HepG2 (cell line): ENCODE measurements at regions not wholly inside any gene's neighbourhood (a gene's known extent, or its start where the extent isn't known, plus 50 kb on each side); places are given as distances from the start of the nearest gene placed in this dataset.

Experiments used
- TF ChIP-seq, protein P1 (sequence below): sonication (generic); formaldehyde crosslinking; IDR thresholded peaks from 2 replicates; pipeline ENCODE4 v1.4.0; 2020; ENCODE audit warnings: missing genetic modification reagents, borderline replicate concordance
- TF ChIP-seq, protein P2 (sequence below): sonication (generic); formaldehyde crosslinking; IDR thresholded peaks from one replicate; pipeline ENCODE4 v1.5.1; 2020; ENCODE audit warnings: mild to moderate bottlenecking, missing genetic modification reagents; ENCODE audit errors: not compliant biosample characterization

DNA sequence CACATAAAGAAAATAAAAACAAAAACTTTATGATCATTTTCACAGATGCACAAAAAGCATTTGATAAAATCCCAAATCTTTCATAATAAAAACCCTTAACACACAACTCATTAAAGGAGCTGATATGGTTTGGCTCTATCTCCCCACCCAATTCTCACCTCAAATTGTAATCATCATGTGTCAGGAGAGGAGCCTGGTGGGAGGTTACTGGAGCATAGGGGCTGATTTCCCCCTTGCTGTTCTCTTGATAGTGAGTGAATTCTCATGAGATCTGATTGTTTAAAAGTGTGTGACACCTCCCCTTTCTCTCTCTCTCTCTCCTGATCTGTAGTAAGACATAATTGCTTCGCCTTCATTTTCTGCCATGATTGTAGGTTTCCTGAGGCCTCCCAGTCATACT is 790.7 kb downstream of the C12orf50 start:
- TF ChIP-seq, protein P1, sequence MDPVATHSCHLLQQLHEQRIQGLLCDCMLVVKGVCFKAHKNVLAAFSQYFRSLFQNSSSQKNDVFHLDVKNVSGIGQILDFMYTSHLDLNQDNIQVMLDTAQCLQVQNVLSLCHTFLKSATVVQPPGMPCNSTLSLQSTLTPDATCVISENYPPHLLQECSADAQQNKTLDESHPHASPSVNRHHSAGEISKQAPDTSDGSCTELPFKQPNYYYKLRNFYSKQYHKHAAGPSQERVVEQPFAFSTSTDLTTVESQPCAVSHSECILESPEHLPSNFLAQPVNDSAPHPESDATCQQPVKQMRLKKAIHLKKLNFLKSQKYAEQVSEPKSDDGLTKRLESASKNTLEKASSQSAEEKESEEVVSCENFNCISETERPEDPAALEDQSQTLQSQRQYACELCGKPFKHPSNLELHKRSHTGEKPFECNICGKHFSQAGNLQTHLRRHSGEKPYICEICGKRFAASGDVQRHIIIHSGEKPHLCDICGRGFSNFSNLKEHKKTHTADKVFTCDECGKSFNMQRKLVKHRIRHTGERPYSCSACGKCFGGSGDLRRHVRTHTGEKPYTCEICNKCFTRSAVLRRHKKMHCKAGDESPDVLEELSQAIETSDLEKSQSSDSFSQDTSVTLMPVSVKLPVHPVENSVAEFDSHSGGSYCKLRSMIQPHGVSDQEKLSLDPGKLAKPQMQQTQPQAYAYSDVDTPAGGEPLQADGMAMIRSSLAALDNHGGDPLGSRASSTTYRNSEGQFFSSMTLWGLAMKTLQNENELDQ, result no peak
- TF ChIP-seq, protein P2, sequence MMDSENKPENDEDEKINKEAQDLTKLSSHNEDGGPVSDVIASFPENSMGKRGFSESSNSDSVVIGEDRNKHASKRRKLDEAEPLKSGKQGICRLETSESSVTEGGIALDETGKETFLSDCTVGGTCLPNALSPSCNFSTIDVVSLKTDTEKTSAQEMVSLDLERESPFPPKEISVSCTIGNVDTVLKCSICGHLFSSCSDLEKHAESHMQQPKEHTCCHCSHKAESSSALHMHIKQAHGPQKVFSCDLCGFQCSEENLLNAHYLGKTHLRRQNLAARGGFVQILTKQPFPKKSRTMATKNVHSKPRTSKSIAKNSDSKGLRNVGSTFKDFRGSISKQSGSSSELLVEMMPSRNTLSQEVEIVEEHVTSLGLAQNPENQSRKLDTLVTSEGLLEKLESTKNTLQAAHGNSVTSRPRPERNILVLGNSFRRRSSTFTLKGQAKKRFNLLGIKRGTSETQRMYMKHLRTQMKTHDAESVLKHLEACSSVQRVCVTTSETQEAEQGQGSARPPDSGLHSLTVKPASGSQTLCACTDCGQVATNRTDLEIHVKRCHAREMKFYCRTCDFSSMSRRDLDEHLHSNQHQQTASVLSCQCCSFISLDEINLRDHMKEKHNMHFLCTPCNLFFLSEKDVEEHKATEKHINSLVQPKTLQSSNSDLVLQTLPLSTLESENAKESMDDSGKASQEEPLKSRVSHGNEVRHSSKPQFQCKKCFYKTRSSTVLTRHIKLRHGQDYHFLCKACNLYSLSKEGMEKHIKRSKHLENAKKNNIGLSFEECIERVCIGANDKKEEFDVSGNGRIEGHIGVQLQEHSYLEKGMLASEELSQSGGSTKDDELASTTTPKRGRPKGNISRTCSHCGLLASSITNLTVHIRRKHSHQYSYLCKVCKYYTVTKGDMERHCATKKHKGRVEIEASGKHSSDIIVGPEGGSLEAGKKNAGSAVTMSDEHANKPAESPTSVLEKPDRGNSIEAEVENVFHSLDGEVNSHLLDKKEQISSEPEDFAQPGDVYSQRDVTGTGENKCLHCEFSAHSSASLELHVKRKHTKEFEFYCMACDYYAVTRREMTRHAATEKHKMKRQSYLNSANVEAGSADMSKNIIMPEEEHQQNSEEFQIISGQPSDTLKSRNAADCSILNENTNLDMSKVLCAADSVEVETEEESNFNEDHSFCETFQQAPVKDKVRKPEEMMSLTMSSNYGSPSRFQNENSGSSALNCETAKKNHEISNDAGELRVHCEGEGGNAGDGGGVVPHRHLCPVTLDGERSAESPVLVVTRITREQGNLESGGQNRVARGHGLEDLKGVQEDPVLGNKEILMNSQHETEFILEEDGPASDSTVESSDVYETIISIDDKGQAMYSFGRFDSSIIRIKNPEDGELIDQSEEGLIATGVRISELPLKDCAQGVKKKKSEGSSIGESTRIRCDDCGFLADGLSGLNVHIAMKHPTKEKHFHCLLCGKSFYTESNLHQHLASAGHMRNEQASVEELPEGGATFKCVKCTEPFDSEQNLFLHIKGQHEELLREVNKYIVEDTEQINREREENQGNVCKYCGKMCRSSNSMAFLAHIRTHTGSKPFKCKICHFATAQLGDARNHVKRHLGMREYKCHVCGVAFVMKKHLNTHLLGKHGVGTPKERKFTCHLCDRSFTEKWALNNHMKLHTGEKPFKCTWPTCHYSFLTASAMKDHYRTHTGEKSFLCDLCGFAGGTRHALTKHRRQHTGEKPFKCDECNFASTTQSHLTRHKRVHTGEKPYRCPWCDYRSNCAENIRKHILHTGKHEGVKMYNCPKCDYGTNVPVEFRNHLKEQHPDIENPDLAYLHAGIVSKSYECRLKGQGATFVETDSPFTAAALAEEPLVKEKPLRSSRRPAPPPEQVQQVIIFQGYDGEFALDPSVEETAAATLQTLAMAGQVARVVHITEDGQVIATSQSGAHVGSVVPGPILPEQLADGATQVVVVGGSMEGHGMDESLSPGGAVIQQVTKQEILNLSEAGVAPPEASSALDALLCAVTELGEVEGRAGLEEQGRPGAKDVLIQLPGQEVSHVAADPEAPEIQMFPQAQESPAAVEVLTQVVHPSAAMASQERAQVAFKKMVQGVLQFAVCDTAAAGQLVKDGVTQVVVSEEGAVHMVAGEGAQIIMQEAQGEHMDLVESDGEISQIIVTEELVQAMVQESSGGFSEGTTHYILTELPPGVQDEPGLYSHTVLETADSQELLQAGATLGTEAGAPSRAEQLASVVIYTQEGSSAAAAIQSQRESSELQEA (CRISPR knock-in tag), result no peak
